ENCODE measurements at regions not wholly inside any gene's neighbourhood (a gene's known extent, or its start where the extent isn't known, plus 50 kb on each side); places are given as distances from the start of the nearest gene placed in this dataset.

DNA sequence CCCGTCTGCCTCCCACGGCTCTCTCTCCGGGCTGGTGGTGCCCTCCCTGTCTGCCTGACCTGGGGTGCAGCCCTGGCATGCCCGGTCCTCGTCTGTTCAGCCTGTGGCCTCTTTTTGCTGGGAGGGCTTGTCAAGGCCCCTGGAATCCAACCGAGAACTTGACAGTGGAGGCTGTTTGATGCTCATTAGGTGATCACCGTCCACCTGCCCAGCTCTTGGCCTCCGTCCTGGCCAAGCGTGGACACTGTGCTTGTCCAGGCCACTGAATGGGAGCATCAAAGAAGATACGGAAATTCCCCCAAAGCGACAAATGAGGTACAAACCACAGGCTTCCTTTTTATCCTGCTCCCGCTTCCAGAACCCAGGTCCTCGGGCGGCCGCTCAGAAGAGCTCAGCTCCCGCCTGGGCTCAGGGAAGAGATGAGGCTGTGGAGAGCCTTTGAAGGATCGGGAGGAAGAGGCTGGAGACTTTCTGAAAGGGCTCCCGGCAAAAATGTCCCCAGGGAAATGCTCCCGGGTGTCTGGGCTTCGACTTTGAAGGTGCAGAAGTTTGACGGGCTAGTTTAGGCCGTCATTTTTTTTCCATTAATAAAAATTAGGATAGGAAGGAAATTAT lies 1273.9 kb downstream of the BRD1 start:
- TF ChIP-seq, protein P1, sequence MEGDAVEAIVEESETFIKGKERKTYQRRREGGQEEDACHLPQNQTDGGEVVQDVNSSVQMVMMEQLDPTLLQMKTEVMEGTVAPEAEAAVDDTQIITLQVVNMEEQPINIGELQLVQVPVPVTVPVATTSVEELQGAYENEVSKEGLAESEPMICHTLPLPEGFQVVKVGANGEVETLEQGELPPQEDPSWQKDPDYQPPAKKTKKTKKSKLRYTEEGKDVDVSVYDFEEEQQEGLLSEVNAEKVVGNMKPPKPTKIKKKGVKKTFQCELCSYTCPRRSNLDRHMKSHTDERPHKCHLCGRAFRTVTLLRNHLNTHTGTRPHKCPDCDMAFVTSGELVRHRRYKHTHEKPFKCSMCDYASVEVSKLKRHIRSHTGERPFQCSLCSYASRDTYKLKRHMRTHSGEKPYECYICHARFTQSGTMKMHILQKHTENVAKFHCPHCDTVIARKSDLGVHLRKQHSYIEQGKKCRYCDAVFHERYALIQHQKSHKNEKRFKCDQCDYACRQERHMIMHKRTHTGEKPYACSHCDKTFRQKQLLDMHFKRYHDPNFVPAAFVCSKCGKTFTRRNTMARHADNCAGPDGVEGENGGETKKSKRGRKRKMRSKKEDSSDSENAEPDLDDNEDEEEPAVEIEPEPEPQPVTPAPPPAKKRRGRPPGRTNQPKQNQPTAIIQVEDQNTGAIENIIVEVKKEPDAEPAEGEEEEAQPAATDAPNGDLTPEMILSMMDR (IDR thresholded peaks at IDR 0.05; ENCODE audit: low read length) = no peak
- TF ChIP-seq EZH2 (optimal IDR thresholded peaks at IDR 0.05; ENCODE audit: low read depth, low read length) (no peak), EZH2phosphoT487 (IDR thresholded peaks at IDR 0.05; ENCODE audit: low read length) (no peak)

Data from MM.1S (cell line).